T-helper 17 cell (primary cell): ENCODE measurements at regions not wholly inside any gene's neighbourhood (a gene's known extent, or its start where the extent isn't known, plus 50 kb on each side); places are given as distances from the start of the nearest gene placed in this dataset.

Experiments used
- ATAC-seq: fragments of 150-1000 bp; cut with Tn5 transposase; 2 replicates; pipeline ENCODE4 v1.10.0; 2021; ENCODE audit warnings: mild to moderate bottlenecking, moderate library complexity
- DNase-seq, 3 donors: peaks; one replicate each; pipeline versions ENCODE4 v3.0.0 to v3.0.0-alpha.2; 2020 to 2021
- H3K9me3 ChIP-seq: one replicate; pipeline ENCODE4 v1.7.0; 2013; ENCODE audit warnings: low read length, mild to moderate bottlenecking; ENCODE audit not compliant: control insufficient read depth, poor library complexity, severe bottlenecking
- H3K27ac Mint-ChIP-seq: one replicate; pipeline ENCODE4 v1.8.0; 2022; ENCODE audit warnings: mild to moderate bottlenecking, moderate library complexity, mixed read lengths
- H3K27me3 Mint-ChIP-seq: one replicate; pipeline ENCODE4 v1.8.0; 2022; ENCODE audit warnings: mixed read lengths
- H3K36me3 Mint-ChIP-seq: one replicate; pipeline ENCODE4 v1.8.0; 2022; ENCODE audit warnings: low read depth, mixed read lengths
- H3K4me1 Mint-ChIP-seq: one replicate; pipeline ENCODE4 v1.8.0; 2022; ENCODE audit warnings: mild to moderate bottlenecking, mixed read lengths
- H3K4me3 Mint-ChIP-seq: one replicate; pipeline ENCODE4 v1.8.0; 2022; ENCODE audit warnings: mild to moderate bottlenecking, moderate library complexity, mixed read lengths

- no peak for ATAC-seq
- peaks cover 32% of the 10 kb centered on the region for H3K27me3 Mint-ChIP-seq
- H3K27ac Mint-ChIP-seq, result no peak overlapping the region
- DNase-seq, result no peak
- no peaks in the 10 kb centered on the region for H3K4me1 Mint-ChIP-seq
- H3K4me3 Mint-ChIP-seq, result no peak overlapping the region
- no peaks in the 10 kb centered on the region for H3K9me3 ChIP-seq
- no peaks in the 10 kb centered on the region for H3K36me3 Mint-ChIP-seq
Observed at GRCh38 chr6:113651120-113651519, 206.0 kb upstream of the MARCKS start.

- H3K27me3 Mint-ChIP-seq, result peaks cover 32% of the 10 kb centered on the region
- no peaks in the 10 kb centered on the region for H3K36me3 Mint-ChIP-seq
- ATAC-seq, result no peak
- H3K4me1 Mint-ChIP-seq, result no peaks in the 10 kb centered on the region
- no peak overlapping the region for H3K27ac Mint-ChIP-seq
- H3K4me3 Mint-ChIP-seq, result no peak overlapping the region
- DNase-seq, result no peak
- no peaks in the 10 kb centered on the region for H3K9me3 ChIP-seq
Observed at GRCh38 chr6:113651920-113652319, 205.2 kb upstream of the MARCKS start.

- Mint-ChIP-seq H3K27me3 (peaks cover 28% of the 10 kb centered on the region), H3K27ac (no peak overlapping the region)
Observed at GRCh38 chr6:113653275-113653674, 203.9 kb upstream of the MARCKS start.

GRCh38 chr6:113654396-113654795 lies 202.7 kb upstream of the MARCKS start:
- no peaks in the 10 kb centered on the region for H3K9me3 ChIP-seq
- Mint-ChIP-seq H3K36me3 (no peaks in the 10 kb centered on the region), H3K4me1 (no peaks in the 10 kb centered on the region), H3K27me3 (peaks cover 17% of the 10 kb centered on the region), H3K27ac (no peak overlapping the region), H3K4me3 (no peak overlapping the region)
- ATAC-seq (no peak), DNase-seq (no peak)

More at GRCh38 chr6:113653275-113653674, 203.9 kb upstream of the MARCKS start:
- no peak for ATAC-seq
- no peaks in the 10 kb centered on the region for H3K4me1 Mint-ChIP-seq
- H3K9me3 ChIP-seq, result no peaks in the 10 kb centered on the region
- no peaks in the 10 kb centered on the region for H3K36me3 Mint-ChIP-seq
- H3K4me3 Mint-ChIP-seq, result no peak overlapping the region
- no peak for DNase-seq

- no peak for ATAC-seq
- H3K4me3 Mint-ChIP-seq, result no peak overlapping the region
- no peaks in the 10 kb centered on the region for H3K4me1 Mint-ChIP-seq
- no peaks in the 10 kb centered on the region for H3K9me3 ChIP-seq
- H3K27ac Mint-ChIP-seq, result no peak overlapping the region
- no peaks in the 10 kb centered on the region for H3K36me3 Mint-ChIP-seq
- no peak for DNase-seq
- peaks cover 5% of the 10 kb centered on the region for H3K27me3 Mint-ChIP-seq
Observed at GRCh38 chr6:113655761-113656160, 201.4 kb upstream of the MARCKS start.

GRCh38 chr6:113659762-113660404 lies 197.3 kb upstream of the MARCKS start:
- Mint-ChIP-seq H3K36me3 (no peaks in the 10 kb centered on the region), H3K27me3 (peaks cover 3% of the 10 kb centered on the region), H3K4me3 (no peak overlapping the region), H3K4me1 (no peaks in the 10 kb centered on the region), H3K27ac (no peak overlapping the region)
- ATAC-seq, result no peak
- H3K9me3 ChIP-seq, result no peaks in the 10 kb centered on the region
- no peak for DNase-seq

- ATAC-seq, result no peak
- no peaks in the 10 kb centered on the region for H3K36me3 Mint-ChIP-seq
- no peak overlapping the region for H3K27ac Mint-ChIP-seq
- no peak overlapping the region for H3K4me3 Mint-ChIP-seq
- H3K27me3 Mint-ChIP-seq, result peaks cover 5% of the 10 kb centered on the region
- no peak for DNase-seq
- H3K4me1 Mint-ChIP-seq, result no peaks in the 10 kb centered on the region
- no peaks in the 10 kb centered on the region for H3K9me3 ChIP-seq
Observed at GRCh38 chr6:113660819-113661218, 196.3 kb upstream of the MARCKS start.

GRCh38 chr6:113662093-113662665 lies 195.0 kb upstream of the MARCKS start:
- no peaks in the 10 kb centered on the region for H3K4me1 Mint-ChIP-seq

GRCh38 chr6:113662688-113663333 lies 194.3 kb upstream of the MARCKS start:
- no peak overlapping the region for H3K4me3 Mint-ChIP-seq
- H3K27me3 Mint-ChIP-seq, result peaks cover 5% of the 10 kb centered on the region
- ATAC-seq, result no peak
- no peaks in the 10 kb centered on the region for H3K4me1 Mint-ChIP-seq
- DNase-seq, result no peak
- H3K36me3 Mint-ChIP-seq, result no peaks in the 10 kb centered on the region
- no peak overlapping the region for H3K27ac Mint-ChIP-seq
- no peaks in the 10 kb centered on the region for H3K9me3 ChIP-seq

More at GRCh38 chr6:113662093-113662665, 195.0 kb upstream of the MARCKS start:
- Mint-ChIP-seq H3K36me3 (no peaks in the 10 kb centered on the region), H3K27me3 (peaks cover 5% of the 10 kb centered on the region), H3K4me3 (no peak overlapping the region), H3K27ac (no peak overlapping the region)
- ATAC-seq (no peak), DNase-seq (no peak)
- no peaks in the 10 kb centered on the region for H3K9me3 ChIP-seq

GRCh38 chr6:113664909-113665308 lies 192.2 kb upstream of the MARCKS start:
- ATAC-seq (no peak), DNase-seq (no peak)
- H3K4me1 Mint-ChIP-seq, result no peaks in the 10 kb centered on the region
- no peaks in the 10 kb centered on the region for H3K36me3 Mint-ChIP-seq
- no peak overlapping the region for H3K4me3 Mint-ChIP-seq
- H3K9me3 ChIP-seq, result no peaks in the 10 kb centered on the region
- H3K27me3 Mint-ChIP-seq, result peaks cover 5% of the 10 kb centered on the region
- H3K27ac Mint-ChIP-seq, result no peak overlapping the region

GRCh38 chr6:113668641-113669408 lies 188.3 kb upstream of the MARCKS start:
- H3K9me3 ChIP-seq, result no peaks in the 10 kb centered on the region
- Mint-ChIP-seq H3K27me3 (peaks cover 19% of the 10 kb centered on the region), H3K4me1 (no peaks in the 10 kb centered on the region), H3K4me3 (no peak overlapping the region), H3K27ac (no peak overlapping the region), H3K36me3 (peaks cover 2% of the 10 kb centered on the region)
- no peak for DNase-seq
- ATAC-seq, result no peak

GRCh38 chr6:113669606-113670005 lies 187.5 kb upstream of the MARCKS start:
- Mint-ChIP-seq H3K27me3 (peaks cover 25% of the 10 kb centered on the region), H3K4me3 (no peak overlapping the region), H3K27ac (no peak overlapping the region), H3K4me1 (no peaks in the 10 kb centered on the region), H3K36me3 (peaks cover 2% of the 10 kb centered on the region)
- H3K9me3 ChIP-seq, result no peaks in the 10 kb centered on the region
- DNase-seq, result no peak
- ATAC-seq, result no peak

GRCh38 chr6:113671421-113671820 lies 185.7 kb upstream of the MARCKS start:
- no peak for DNase-seq
- H3K9me3 ChIP-seq, result no peaks in the 10 kb centered on the region
- H3K4me1 Mint-ChIP-seq, result no peaks in the 10 kb centered on the region
- H3K4me3 Mint-ChIP-seq, result no peak overlapping the region
- no peak for ATAC-seq
- H3K36me3 Mint-ChIP-seq, result peaks cover 2% of the 10 kb centered on the region
- H3K27me3 Mint-ChIP-seq, result peaks cover 27% of the 10 kb centered on the region
- H3K27ac Mint-ChIP-seq, result no peak overlapping the region
